ENCODE measurements at regions not wholly inside any gene's neighbourhood (a gene's known extent, or its start where the extent isn't known, plus 50 kb on each side); places are given as distances from the start of the nearest gene placed in this dataset.

GRCh38 chr20:39532205-39532604, 570.1 kb downstream of the DHX35 start:
- TF ChIP-seq CTCF (IDR thresholded peaks at IDR 0.05; ENCODE audit: low read depth, low read length, poor library complexity, severe bottlenecking) (no peak), EZH2phosphoT487 (IDR thresholded peaks at IDR 0.05; ENCODE audit: borderline replicate concordance, low read length) (no peak)

Data from DOHH2 (cell line).